GM21526 (cell line): ENCODE measurements at regions not wholly inside any gene's neighbourhood (a gene's known extent, or its start where the extent isn't known, plus 50 kb on each side); places are given as distances from the start of the nearest gene placed in this dataset.
A peak's percentile ranks its signal among the peaks of the same experiment; 100 is the strongest.

Source experiments
- ATAC-seq: cut with Tn5 transposase; IDR thresholded peaks from one replicate; pipeline ENCODE4 v1.9.1; 2021; ENCODE audit warnings: moderate library complexity; ENCODE audit not compliant: unreplicated experiment, low FRiP score

DNA sequence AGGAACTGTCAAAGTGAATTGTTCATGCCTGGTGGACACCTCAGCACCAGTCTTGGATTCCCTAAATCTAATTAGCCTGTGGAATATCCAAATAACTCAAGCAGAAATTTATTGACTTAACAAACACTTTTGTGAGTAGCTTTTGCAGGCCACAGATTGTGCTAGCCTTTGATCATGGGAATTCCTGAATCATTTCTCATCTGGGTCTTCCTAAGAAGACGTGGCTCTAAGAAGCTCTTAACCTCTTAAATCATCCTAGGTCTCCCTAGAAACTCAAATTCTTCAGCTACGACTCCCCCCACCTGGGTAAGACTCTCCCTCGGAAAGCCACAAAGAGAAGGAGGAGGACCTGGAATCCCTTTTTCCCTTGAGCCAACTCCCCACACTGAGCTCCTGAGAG is 53.8 kb upstream of the PSEN2 start:
- ATAC-seq = no peak

- no peak for ATAC-seq
Measured at GRCh38 chr1:226814751-226815537, 55.5 kb upstream of the PSEN2 start.

DNA sequence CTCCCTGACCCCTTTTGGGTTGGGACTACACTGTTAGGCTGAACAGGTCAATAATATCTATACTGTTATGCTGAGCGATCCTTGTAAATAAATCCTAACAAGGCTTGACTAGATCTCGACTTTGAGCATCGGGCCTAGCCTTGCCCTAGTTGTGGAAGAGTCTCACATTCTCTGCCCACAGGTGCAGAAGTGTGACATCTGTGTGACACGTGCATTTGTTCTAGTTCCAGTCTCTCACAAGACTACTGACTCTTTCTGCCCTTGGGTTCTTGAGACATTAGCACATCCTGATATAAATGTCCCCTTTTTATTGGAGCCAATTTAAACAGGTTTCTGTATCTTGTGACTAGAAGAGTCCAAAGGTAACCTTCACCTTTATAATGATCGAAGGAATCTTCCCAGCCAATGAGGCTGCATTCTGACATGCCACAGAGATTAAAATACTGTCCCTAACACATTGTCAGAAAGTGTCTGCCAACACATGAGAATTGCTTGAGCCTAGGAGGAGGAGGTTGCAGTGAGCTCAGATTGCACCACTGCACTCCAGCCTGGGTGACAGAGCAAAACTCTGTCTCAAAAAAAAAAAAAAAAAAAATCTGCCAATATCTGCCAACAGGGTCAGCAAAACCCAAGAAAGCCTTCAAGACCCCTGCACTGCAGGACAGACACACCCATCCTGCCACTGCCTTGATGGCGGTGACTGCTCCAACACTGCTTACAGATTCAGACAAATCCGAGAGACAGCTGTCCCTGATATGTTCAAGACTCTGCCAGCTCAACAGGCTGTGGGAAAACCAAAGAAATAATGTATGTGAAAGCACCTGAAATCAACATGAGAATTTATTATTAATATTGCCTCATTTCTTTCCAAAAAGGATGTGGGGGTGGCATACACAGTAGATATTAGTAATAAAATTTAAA is 56.5 kb upstream of the PSEN2 start:
- no peak for ATAC-seq

DNA sequence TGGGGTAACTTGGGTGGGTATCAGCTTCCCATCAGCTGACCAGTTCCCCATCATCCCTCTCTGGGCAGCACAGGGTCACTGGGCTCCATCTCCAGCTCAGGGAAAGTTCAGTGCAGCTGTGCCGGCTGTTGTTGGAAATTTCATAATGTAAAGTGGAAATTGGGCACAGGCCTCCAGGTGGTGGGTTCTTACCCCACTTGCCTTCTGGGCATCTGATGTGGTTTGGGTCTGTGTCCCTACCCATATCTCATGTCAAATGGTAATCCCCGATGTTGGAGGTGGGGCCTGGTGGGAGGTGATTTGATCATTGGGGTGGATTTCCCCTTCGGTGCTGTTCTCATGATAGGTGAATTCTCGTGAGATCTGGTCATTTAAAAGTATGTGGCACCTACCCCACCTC is 59.7 kb upstream of the PSEN2 start:
- ATAC-seq = no peak

GRCh38 chr1:226809785-226810571 is 60.4 kb upstream of the PSEN2 start:
- ATAC-seq = no peak

DNA sequence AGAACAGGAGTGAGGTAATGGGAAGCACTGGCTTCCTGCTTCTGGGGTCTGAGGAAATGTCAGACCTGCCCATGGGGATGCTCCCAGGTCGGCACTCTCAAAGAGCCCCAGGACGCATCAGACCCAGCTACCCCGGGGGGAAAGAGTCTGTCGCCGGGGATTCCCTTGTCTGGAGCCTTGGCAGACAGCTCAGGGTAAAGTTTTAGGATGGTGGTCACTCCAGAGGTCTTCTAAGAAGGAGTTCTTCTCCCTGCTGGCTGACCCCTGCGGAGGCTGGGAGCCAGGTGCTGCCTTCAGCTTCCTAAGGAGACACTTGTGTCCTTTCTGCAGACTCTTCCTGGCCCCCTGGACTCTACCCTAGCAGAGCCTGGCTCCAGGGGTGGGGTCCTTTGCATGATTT is 61.9 kb upstream of the PSEN2 start:
- no peak for ATAC-seq

DNA sequence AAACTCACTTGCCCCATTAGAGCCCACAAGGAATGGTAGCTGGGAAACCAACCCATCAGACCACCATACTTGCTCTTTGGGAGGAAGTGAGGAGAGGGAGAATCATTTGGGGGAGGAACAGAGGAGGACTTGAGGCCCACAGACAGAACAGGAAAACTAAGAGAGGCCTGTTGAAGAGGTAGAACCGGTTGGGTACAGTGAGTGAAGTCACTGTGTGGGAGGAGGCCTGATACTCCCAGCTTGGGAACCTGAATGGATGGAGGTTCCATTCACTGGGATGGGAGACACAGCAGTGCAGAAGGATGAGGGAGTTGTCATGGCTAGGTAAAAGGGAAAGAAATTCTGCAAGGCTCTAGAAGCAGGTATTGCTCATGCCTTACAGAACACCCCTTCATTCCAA is 63.4 kb upstream of the PSEN2 start:
- ATAC-seq = no peak

DNA sequence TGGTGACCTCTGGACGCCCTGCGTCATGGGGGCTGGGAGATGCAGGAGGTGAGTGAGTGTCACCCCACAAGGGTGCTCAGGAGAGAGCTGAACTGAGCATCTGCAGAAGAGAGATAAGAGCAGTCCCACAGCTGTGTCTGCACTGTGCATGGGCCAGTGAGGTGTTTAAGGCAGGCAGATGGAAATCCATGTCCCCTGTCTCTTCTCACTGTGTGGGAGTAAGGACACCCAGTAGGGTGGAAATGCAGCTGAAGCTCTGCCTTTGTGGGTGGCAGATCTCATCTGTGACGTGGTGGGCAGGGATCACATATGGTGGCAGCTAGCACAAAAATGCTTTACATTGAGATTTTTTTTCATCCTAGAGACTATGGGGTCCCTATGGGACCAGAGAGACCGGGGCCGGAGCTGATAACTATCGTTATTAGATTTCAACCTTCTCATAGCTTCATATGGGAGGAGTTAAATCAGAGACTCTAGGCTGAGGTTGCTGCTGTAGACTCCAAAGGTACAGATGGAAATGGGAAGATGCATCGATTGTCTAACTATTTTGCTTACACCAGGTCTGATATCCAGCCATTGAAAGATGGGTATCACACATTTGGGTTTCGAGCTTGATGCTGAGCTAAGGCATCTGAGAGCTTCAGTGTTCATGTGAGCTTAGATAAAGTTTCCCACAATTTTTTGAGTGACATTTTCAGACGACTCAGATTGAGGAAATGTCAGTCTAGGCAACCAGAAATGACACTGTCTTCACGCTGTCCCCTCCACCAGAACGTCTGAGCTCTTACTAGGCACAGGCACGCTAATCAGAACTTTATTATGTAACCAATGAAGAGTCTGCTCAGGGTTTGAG is 65.3 kb upstream of the PSEN2 start:
- ATAC-seq = no peak

GRCh38 chr1:226800763-226801380 is 61.8 kb upstream of the ITPKB start:
- no peak for ATAC-seq

DNA sequence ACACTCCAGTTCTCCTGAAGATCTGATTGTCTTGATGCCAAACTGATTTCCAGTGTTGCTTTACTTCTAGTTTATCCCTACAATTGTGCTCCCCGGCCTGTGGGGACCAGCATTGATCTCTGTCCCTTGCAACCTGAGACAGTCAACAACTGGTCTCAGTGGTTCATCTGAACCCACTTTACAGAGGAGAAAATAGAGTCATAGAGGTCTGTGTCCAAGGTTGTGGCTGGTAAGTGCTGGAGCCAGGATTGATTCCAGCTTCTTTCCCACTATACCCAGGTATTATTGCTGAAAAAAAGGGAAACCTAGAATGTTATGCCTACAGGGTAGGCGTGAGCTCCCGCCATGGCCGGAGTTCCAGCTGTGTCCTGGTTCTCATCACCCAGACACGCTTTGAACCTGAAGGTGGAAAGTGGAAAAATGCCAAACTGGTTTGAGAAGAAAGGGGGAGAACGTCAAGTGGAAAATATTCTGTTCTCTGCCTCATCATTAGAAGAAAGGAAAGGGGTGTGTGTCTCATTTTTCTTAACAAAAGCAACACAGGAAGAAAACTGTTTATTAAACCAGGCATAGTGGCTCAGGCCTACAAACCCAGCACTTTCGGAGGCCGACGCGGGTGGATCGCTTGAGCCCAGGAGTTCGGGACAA is 60.7 kb upstream of the ITPKB start:
- no peak for ATAC-seq

GRCh38 chr1:226798427-226799411 is 59.6 kb upstream of the ITPKB start:
- peak; percentile 80 for ATAC-seq

- no peak for ATAC-seq
Measured at GRCh38 chr1:226797151-226797550, 58.1 kb upstream of the ITPKB start.

DNA sequence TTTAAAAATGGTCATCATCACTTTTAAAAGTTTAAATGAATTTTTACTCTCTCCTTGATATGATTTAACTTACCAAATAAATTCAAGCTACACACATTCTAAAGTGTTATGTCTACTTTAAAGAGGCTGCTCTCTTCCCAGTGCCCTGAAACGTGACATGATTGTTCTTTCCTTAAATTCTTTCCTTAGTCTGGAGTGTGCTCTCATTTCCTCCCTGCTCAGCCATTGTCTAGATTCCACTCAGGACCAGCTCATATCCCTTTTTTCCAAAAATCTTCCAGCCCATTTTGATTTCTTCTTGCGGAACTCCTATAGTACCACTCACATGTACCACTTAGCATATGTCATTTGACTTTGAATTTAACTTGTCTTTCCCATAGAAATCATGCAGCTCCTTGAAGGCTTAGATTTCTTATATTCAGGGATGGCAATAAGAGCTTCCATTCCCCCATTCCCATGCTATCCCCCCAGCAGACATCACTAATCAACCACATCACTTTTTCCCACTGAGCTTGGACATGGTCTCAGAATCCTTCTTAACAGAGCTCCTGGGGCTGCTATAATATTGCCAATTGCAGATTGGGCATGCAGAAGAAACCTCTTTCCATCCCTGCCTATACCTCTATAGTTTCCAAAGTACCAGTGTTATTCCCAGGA is 54.7 kb upstream of the ITPKB start:
- ATAC-seq = no peak

DNA sequence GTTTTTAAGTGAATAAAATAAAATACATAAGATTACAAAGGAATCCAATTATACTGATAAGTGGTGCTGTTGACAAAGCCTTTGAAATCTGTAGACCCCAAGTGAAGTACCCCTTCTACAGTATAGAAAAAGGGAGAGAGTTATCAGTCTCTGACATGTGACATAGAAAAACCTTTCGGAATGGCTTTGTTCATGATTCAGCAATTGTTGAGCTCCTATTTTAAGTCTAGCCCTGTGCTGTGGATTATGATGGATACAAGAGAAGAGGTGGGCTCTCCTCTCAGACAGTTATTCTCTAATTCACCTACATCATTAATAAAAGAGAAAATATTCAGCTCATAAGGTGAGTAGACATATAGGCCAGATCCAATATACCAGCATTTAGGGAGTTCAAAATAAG is 53.3 kb upstream of the ITPKB start:
- ATAC-seq = no peak

GRCh38 chr1:226790545-226791181 is 51.6 kb upstream of the ITPKB start:
- no peak for ATAC-seq

DNA sequence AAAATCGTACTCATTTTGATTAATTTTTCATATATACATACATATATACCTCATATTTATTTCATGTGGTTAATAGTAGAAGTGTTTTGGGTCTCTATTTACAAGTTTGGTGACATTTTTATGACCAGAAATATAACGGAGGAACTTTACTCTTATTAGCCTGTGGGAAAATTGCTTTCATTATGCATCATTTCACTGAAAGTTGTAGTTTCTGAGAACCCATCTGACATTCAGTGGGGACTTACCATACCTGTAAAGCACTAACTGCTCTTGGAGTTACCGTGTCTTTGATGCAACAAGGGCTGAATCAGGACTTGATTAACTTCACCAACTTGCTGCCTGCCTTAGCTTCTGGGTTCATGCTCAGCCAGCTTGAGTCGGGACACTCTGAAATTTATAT is 49.9 kb upstream of the ITPKB start:
- no peak for ATAC-seq
